ENCODE measurements at regions not wholly inside any gene's neighbourhood (a gene's known extent, or its start where the extent isn't known, plus 50 kb on each side); places are given as distances from the start of the nearest gene placed in this dataset.
"Not testable (repeated sequence)": the region's sequence is repeated elsewhere in the genome, so short reads cannot be mapped to it uniquely, and the experiment has no call there.

- H3K27me3 ChIP-seq (ENCODE audit: insufficient read depth, low read length) = no peaks in the 10 kb centered on the region
- 100% methylated on average over 1 of the region's 3 CpGs for WGBS
- no peaks in the 10 kb centered on the region for H3K4me1 ChIP-seq (ENCODE audit: insufficient read depth, low read length)
- no peak overlapping the region for H3K9ac ChIP-seq (ENCODE audit: low read depth, low read length)
- peaks cover 4% of the 10 kb centered on the region; the same call in 1 of the 2 replicates for H3K9me3 ChIP-seq (ENCODE audit: insufficient read depth, low read depth, low read length)
- H3K4me3 ChIP-seq (ENCODE audit: low read length) = no peak overlapping the region
- no peak overlapping the region for H3K27ac ChIP-seq (ENCODE audit: low read depth, low read length)
- no peaks in the 10 kb centered on the region for H3K36me3 ChIP-seq (ENCODE audit: insufficient read depth, low read length)
Measured at GRCh38 chr3:90129730-90130129, 1022.3 kb downstream of the EPHA3 start.

DNA sequence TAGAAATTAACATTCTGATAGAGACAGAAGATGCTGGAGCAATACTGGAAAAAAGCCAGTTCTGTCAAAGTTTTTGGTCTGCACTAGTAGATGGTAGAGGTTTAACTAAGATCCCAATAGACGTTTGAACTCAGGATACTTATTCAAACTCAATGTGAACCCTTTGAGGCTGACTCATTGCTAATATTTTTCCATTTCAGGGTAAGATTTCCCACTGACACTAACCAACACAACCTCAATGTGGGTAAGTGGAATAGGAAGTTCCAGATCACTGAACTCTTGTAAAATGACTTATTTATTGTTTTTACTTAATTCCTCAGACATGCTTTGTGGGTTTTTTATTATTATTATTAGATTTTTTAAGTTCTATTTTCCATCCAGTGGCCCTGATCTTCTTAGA, 1024.8 kb downstream of the EPHA3 start:
- no peaks in the 10 kb centered on the region for H3K36me3 ChIP-seq (ENCODE audit: insufficient read depth, low read length)
- no peak overlapping the region for H3K9ac ChIP-seq (ENCODE audit: low read depth, low read length)
- no peak overlapping the region for H3K4me3 ChIP-seq (ENCODE audit: low read length)
- H3K9me3 ChIP-seq (ENCODE audit: insufficient read depth, low read depth, low read length) = no peaks in the 10 kb centered on the region; the same call in 1 of the 2 replicates
- H3K27me3 ChIP-seq (ENCODE audit: insufficient read depth, low read length) = no peaks in the 10 kb centered on the region
- no peak overlapping the region for H3K27ac ChIP-seq (ENCODE audit: low read depth, low read length)
- no peaks in the 10 kb centered on the region for H3K4me1 ChIP-seq (ENCODE audit: insufficient read depth, low read length)
- WGBS = 50% methylated on average over 1 of the region's 1 CpG

GRCh38 chr3:90134090-90134489, 1026.7 kb downstream of the EPHA3 start:
- no peak overlapping the region for H3K27ac ChIP-seq (ENCODE audit: low read depth, low read length)

DNA sequence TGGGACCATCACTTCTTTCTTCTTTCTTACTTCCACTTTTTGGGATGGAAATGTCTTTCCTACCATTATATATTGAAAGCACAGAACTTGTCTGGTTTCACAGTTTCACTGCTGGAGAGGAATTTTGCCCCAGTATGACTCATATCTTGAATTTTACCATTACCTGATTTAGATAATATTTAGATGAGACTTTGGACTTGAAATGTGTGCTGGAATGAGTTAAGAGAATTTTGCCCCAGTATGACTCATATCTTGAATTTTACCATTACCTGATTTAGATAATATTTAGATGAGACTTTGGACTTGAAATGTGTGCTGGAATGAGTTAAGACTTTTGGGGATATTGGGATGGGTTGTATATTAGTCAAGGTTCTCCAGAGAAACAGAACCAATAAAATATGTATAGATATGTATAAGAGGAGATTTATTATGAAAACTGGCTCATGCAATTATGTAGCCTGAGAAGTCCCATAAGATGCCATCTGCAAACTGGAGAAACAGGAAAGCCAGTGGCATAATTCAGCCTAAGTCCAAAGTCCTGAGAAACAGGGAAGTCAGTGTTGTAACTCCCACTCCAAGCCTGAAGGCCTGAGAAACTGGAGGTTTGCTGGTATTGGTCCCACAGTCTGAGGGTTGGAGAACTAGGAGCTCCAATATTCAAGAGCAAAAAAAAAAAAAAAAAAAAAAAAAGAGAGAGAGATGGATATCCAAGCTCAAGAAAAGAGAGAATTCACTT, 1029.2 kb downstream of the EPHA3 start:
- H3K27ac ChIP-seq (ENCODE audit: low read depth, low read length) = no peak overlapping the region
- H3K36me3 ChIP-seq (ENCODE audit: insufficient read depth, low read length) = no peaks in the 10 kb centered on the region
- no peak overlapping the region for H3K4me3 ChIP-seq (ENCODE audit: low read length)
- no peaks in the 10 kb centered on the region for H3K9me3 ChIP-seq (ENCODE audit: insufficient read depth, low read depth, low read length)
- H3K27me3 ChIP-seq (ENCODE audit: insufficient read depth, low read length) = no peaks in the 10 kb centered on the region
- no peak overlapping the region for H3K9ac ChIP-seq (ENCODE audit: low read depth, low read length)
- H3K4me1 ChIP-seq (ENCODE audit: insufficient read depth, low read length) = no peaks in the 10 kb centered on the region

More at GRCh38 chr3:90134090-90134489, 1026.7 kb downstream of the EPHA3 start:
- Histone ChIP-seq H3K27me3 (ENCODE audit: insufficient read depth, low read length) (no peaks in the 10 kb centered on the region), H3K9me3 (ENCODE audit: insufficient read depth, low read depth, low read length) (no peaks in the 10 kb centered on the region), H3K4me3 (ENCODE audit: low read length) (no peak overlapping the region), H3K36me3 (ENCODE audit: insufficient read depth, low read length) (no peaks in the 10 kb centered on the region), H3K9ac (ENCODE audit: low read depth, low read length) (no peak overlapping the region), H3K4me1 (ENCODE audit: insufficient read depth, low read length) (no peaks in the 10 kb centered on the region)

DNA sequence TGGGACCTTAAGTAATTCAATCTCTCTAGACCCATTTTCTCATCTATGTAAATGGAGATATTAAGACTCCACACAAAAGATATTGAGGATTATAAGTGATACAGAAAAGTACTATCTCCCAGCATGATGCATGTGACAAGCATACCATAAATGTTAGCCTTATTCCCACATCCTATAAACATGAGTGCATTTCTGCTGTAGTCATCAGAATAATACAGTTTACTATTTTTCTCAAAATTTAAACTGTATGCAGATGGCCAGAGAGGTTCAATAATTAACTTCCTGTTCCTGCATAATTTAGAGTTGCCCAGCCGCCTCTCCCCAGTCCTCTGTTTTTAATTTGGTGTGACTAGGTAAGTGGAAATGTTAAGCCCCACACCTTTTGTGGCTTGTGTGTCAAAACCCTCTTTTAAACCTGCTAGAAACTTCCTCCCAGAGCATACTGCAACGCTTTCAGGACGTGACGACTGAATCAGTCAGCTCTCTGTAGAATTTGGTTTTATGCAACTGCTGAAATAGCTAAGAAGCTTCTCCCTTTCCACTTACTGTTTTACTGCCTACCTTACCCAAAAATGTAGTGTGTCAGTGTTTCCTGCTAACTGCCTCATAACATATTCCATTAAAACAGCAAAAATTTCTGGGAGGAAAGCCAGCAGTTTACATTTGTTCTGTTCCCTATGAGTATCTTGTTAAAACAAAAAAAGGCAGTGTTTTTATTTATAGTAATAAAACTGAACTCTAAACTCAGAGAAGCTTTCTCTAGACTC, 1037.9 kb downstream of the EPHA3 start:
- H3K4me1 ChIP-seq (ENCODE audit: insufficient read depth, low read length) = no peaks in the 10 kb centered on the region
- H3K27me3 ChIP-seq (ENCODE audit: insufficient read depth, low read length) = no peaks in the 10 kb centered on the region
- H3K36me3 ChIP-seq (ENCODE audit: insufficient read depth, low read length) = no peaks in the 10 kb centered on the region
- no peak overlapping the region for H3K9ac ChIP-seq (ENCODE audit: low read depth, low read length)
- H3K4me3 ChIP-seq (ENCODE audit: low read length) = no peak overlapping the region
- 86% methylated on average over 4 of the region's 4 CpGs for WGBS
- no peak overlapping the region for H3K27ac ChIP-seq (ENCODE audit: low read depth, low read length)
- H3K9me3 ChIP-seq (ENCODE audit: insufficient read depth, low read depth, low read length) = no peaks in the 10 kb centered on the region

- Histone ChIP-seq H3K4me3 (ENCODE audit: low read length) (no peak overlapping the region), H3K36me3 (ENCODE audit: insufficient read depth, low read length) (no peaks in the 10 kb centered on the region), H3K4me1 (ENCODE audit: insufficient read depth, low read length) (no peaks in the 10 kb centered on the region), H3K9ac (ENCODE audit: low read depth, low read length) (no peak overlapping the region), H3K27me3 (ENCODE audit: insufficient read depth, low read length) (no peaks in the 10 kb centered on the region), H3K27ac (ENCODE audit: low read depth, low read length) (no peak overlapping the region), H3K9me3 (ENCODE audit: insufficient read depth, low read depth, low read length) (no peaks in the 10 kb centered on the region)
- 96% methylated on average over 2 of the region's 2 CpGs for WGBS
Measured at GRCh38 chr3:90180096-90180495, 1072.7 kb downstream of the EPHA3 start.

DNA sequence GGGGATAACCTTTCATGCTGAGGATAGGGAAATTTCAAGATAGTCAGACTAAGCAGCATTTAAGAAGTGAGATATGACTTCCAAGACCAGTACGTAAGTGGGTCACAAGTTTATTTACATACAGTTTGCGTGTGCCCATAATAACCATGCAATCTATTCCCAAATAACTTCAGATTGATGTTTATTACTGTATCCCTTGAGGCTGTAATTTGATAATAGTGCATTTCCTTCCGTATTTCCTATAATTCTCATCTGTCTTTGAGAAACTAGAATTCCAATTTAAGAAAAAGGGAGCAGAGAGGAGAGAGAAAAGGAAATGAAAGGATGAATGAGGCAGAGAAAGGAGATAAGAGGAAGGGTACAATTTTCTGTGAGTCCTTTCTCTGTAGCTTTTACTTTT, 1073.1 kb downstream of the EPHA3 start:
- Histone ChIP-seq H3K27ac (ENCODE audit: low read depth, low read length) (no peak overlapping the region), H3K27me3 (ENCODE audit: insufficient read depth, low read length) (no peaks in the 10 kb centered on the region), H3K36me3 (ENCODE audit: insufficient read depth, low read length) (no peaks in the 10 kb centered on the region), H3K4me1 (ENCODE audit: insufficient read depth, low read length) (no peaks in the 10 kb centered on the region), H3K9me3 (ENCODE audit: insufficient read depth, low read depth, low read length) (no peaks in the 10 kb centered on the region), H3K9ac (ENCODE audit: low read depth, low read length) (no peak overlapping the region), H3K4me3 (ENCODE audit: low read length) (no peak overlapping the region)
- WGBS = 94% methylated on average over 2 of the region's 3 CpGs

GRCh38 chr3:90182291-90182976, 1075.0 kb downstream of the EPHA3 start:
- H3K4me1 ChIP-seq (ENCODE audit: insufficient read depth, low read length); H3K9ac ChIP-seq (ENCODE audit: low read depth, low read length); H3K27ac ChIP-seq (ENCODE audit: low read depth, low read length); H3K9me3 ChIP-seq (ENCODE audit: insufficient read depth, low read depth, low read length); H3K27me3 ChIP-seq (ENCODE audit: insufficient read depth, low read length); H3K36me3 ChIP-seq (ENCODE audit: insufficient read depth, low read length): not testable (repeated sequence)
- WGBS = 43% methylated on average over 16 of the region's 19 CpGs
- H3K4me3 ChIP-seq (ENCODE audit: low read length) = peak overlapping the region; percentile 40; the same call in 1 of the 2 replicates

- no peaks in the 10 kb centered on the region for H3K27me3 ChIP-seq (ENCODE audit: insufficient read depth, low read length)
- H3K4me1 ChIP-seq (ENCODE audit: insufficient read depth, low read length) = no peaks in the 10 kb centered on the region
- WGBS = 97% methylated on average over 4 of the region's 4 CpGs
- H3K27ac ChIP-seq (ENCODE audit: low read depth, low read length) = no peak overlapping the region
- H3K9ac ChIP-seq (ENCODE audit: low read depth, low read length) = no peak overlapping the region
- H3K36me3 ChIP-seq (ENCODE audit: insufficient read depth, low read length) = no peaks in the 10 kb centered on the region
- H3K4me3 ChIP-seq (ENCODE audit: low read length) = no peak overlapping the region
- H3K9me3 ChIP-seq (ENCODE audit: insufficient read depth, low read depth, low read length) = no peaks in the 10 kb centered on the region
Measured at GRCh38 chr3:90184861-90185260, 1077.4 kb downstream of the EPHA3 start.

- H3K4me1 ChIP-seq (ENCODE audit: insufficient read depth, low read length); H3K36me3 ChIP-seq (ENCODE audit: insufficient read depth, low read length); H3K27ac ChIP-seq (ENCODE audit: low read depth, low read length); H3K9ac ChIP-seq (ENCODE audit: low read depth, low read length); H3K9me3 ChIP-seq (ENCODE audit: insufficient read depth, low read depth, low read length); H3K27me3 ChIP-seq (ENCODE audit: insufficient read depth, low read length); H3K4me3 ChIP-seq (ENCODE audit: low read length): not testable (repeated sequence)
- WGBS = 98% methylated on average over 4 of the region's 4 CpGs
Measured at GRCh38 chr3:90197383-90197782, 1090.0 kb downstream of the EPHA3 start.

DNA sequence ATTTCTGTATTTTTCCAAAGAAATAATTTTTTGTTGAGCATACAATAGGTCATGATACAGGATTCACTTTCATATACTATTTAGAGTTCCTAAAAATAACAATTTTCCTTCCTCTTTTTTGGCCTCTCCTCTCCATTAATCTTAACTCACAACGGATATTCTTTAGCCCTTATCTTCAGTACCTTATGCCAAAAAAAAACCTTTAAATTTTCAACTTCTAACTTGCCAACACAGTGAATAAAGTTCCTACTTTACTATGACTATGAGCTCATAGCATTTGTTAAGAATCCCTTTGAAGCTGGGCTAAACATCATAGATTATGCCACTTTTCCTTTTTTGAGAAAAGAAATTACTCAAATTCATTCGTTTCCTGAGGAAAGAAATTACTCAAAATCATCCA, 1095.5 kb downstream of the EPHA3 start:
- WGBS = 87% methylated on average over 2 of the region's 2 CpGs
- H3K9ac ChIP-seq (ENCODE audit: low read depth, low read length); H3K4me1 ChIP-seq (ENCODE audit: insufficient read depth, low read length): not testable (repeated sequence)

More for the DNA sequence above, 1095.5 kb downstream of the EPHA3 start:
- not testable (repeated sequence) for H3K27ac ChIP-seq (ENCODE audit: low read depth, low read length); H3K27me3 ChIP-seq (ENCODE audit: insufficient read depth, low read length); H3K4me3 ChIP-seq (ENCODE audit: low read length); H3K36me3 ChIP-seq (ENCODE audit: insufficient read depth, low read length); H3K9me3 ChIP-seq (ENCODE audit: insufficient read depth, low read depth, low read length)

Measured in HUES64 (cell line).